ENCODE measurements at regions not wholly inside any gene's neighbourhood (a gene's known extent, or its start where the extent isn't known, plus 50 kb on each side); places are given as distances from the start of the nearest gene placed in this dataset.

DNA sequence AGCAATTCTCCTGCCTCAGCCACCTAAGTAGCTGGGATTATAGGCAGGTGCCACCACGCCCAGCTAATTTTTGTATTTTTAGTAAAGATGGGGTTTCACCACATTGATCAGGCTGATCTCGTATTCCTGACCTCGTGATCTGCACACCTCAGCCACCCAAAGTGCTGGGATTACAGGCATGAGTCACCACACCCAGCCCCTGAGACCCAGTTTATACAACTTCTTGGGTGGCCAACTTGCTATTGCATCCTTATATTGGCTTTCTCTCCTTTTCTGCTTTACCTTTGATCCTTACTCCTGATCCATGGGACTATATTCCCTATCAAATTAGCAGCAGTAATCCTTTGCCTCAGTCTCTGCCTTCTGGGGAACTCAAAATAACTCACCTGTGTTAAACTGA, 659.1 kb downstream of the PRELID2 start:
- DNase-seq (ENCODE audit: insufficient read length, low spot score) = no peak
- TF ChIP-seq, protein P1, sequence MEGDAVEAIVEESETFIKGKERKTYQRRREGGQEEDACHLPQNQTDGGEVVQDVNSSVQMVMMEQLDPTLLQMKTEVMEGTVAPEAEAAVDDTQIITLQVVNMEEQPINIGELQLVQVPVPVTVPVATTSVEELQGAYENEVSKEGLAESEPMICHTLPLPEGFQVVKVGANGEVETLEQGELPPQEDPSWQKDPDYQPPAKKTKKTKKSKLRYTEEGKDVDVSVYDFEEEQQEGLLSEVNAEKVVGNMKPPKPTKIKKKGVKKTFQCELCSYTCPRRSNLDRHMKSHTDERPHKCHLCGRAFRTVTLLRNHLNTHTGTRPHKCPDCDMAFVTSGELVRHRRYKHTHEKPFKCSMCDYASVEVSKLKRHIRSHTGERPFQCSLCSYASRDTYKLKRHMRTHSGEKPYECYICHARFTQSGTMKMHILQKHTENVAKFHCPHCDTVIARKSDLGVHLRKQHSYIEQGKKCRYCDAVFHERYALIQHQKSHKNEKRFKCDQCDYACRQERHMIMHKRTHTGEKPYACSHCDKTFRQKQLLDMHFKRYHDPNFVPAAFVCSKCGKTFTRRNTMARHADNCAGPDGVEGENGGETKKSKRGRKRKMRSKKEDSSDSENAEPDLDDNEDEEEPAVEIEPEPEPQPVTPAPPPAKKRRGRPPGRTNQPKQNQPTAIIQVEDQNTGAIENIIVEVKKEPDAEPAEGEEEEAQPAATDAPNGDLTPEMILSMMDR (IDR thresholded peaks at IDR 0.05; ENCODE audit: insufficient read depth, missing control alignments) = no peak
- no peak for FAIRE-seq

DNA sequence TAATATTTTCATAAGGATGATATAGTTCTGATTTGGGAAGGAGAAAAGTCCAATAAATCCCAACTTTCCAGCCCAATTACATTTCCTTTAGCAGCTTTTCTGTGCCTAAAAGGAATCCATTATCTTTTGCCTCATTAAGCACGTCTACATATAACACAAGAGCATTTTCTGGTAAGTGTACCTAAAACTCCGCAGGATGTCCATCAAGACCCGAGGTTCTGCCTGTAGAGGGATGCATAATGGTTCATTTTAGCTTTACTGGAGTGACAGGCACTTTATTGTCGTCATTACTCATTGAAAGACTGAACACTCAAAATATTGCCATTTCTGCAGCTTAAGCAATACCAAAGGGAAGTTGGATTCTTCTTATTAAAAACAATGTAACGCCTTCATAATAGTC, 669.0 kb downstream of the PRELID2 start:
- DNase-seq (ENCODE audit: insufficient read length, low spot score) = no peak
- no peak for FAIRE-seq
- TF ChIP-seq, protein P1 (IDR thresholded peaks at IDR 0.05; ENCODE audit: insufficient read depth, missing control alignments) = no peak

DNA sequence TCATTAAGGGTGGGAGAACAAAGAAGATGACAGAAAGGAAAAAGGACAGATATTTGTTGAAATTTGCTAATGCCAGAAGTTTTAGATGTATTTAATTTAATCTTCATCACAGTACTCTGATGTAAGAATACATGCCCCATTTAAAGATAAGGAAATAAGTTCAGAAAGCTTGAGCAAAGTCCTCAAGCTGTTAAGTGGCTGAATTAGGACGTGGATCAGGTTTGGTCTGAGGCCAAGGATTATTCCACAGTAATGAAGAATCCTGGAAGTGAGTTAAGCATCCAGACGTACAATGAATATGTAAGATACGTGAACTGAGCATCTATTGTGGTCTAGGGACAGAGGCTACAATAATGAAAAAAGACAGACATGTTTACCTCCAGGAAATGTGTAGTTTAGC, 671.3 kb downstream of the PRELID2 start:
- FAIRE-seq = no peak
- TF ChIP-seq, protein P1 (IDR thresholded peaks at IDR 0.05; ENCODE audit: insufficient read depth, missing control alignments) = no peak
- DNase-seq (ENCODE audit: insufficient read length, low spot score) = no peak

DNA sequence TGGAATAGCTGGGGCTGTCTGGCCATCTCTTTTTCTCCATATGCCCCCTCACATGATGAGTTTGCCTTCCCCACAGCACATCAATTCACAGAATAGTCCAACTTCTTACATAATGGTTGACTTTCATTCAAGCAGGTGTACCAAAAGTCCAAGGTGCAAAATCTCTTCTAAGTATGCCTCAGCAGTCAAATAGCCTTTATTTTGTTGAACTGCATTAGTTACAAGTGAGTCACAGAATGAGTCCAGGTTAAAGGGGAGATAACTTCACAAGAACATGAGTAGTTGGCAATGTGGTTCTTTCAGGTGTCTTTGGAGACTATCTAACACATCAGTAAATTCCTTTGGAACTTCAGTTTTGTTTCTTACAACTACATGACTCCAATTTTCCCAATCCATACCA, 672.5 kb downstream of the PRELID2 start:
- TF ChIP-seq, protein P1 (IDR thresholded peaks at IDR 0.05; ENCODE audit: insufficient read depth, missing control alignments) = no peak
- FAIRE-seq (no peak), DNase-seq (ENCODE audit: insufficient read length, low spot score) (no peak)

DNA sequence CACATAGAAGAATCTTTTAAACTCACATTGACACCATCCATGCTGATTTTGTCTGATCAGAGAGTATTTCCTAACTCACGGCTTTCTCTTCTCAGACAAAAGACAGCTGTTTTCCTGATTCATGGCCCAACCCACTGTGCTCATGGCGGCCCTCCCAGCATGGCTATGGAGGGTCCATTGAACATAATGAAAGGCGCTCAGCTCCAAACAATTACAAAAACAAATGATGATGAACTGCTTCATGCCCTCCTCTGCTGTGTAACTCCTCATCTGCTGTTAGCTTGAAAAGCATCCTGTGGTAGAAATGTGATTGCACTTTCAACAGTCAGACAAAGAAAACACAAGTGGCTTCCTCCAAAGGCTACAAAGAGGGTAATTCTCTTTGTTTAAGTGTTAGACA, 673.8 kb downstream of the PRELID2 start:
- DNase-seq (ENCODE audit: insufficient read length, low spot score) (no peak), FAIRE-seq (no peak)
- TF ChIP-seq, protein P1 (IDR thresholded peaks at IDR 0.05; ENCODE audit: insufficient read depth, missing control alignments) = no peak

DNA sequence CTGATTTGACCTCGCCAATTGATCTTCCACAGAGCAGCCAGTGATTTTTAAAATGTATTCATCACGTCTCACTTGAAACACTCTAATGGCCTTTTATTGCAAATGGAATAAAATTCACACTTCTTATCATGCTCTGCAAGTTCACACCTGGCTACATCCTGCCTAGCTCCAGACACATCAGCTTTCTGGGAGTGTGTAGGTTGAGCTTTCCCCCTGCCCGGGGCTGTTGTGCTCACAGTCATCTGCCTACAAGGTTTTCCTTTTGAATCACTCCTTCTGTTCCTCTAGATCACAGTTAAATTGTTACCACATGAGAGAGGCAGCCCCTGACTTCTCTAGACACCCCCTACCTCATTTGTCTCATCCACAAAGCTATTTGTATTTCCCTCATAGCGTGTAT, 674.5 kb downstream of the PRELID2 start:
- no peak for DNase-seq (ENCODE audit: insufficient read length, low spot score)
- no peak for FAIRE-seq
- TF ChIP-seq, protein P1 (IDR thresholded peaks at IDR 0.05; ENCODE audit: insufficient read depth, missing control alignments) = no peak

DNA sequence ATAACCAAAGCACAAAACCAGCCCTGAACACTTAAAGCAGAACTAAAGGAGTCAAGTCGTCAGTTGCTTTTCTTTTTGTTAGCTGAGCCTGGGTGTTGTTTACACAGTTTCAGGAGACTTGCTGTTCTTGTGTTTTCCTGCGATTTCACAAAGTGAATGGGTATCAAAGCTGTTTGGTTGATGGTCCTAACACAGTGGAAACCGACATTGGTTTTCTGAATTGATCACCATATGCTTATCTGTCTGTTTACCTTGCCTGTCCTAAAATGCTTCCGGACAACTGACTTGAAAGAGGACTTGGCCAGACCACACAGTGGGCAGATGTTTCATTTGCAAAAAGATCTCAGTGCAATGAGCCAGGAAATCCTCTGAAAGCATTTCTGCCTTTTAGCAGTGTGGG, 676.4 kb downstream of the PRELID2 start:
- DNase-seq (ENCODE audit: insufficient read length, low spot score) (no peak), FAIRE-seq (no peak)
- TF ChIP-seq, protein P1 (IDR thresholded peaks at IDR 0.05; ENCODE audit: insufficient read depth, missing control alignments) = no peak
